ENCODE measurements at regions not wholly inside any gene's neighbourhood (a gene's known extent, or its start where the extent isn't known, plus 50 kb on each side); places are given as distances from the start of the nearest gene placed in this dataset.

DNA sequence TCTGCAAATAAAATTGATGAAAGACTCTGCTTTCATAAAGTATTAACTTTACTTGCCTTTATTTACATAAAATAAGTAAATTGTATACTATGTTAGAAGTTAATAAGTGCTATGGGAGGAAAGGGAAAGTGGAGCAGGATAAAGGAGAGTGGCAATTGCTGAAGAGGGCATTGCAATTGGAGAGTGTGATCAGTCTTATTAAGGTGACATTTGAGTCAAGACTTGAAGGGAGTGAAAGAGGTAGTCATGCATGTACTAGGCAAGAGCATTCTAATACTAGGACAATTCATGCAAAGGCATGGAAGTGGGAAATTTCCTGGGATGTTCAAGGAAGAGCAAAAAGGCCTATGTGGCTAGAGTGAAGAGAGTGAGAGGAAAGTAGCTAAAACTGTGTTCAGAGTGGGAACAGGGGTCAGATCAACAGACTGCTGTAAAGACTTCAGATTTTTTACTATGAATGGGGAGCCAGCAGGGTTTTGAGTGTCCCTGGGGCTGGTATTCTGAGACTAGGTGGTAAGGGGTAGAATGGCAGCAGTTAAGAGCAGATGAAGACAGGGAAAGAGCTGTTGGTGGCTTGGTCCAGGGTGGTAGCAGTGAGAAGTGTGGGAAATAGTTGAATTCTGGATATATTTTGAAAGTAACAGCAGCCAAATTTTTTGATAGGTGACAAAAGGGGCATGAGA, 182.3 kb upstream of the RIOK2 start:
- TF ChIP-seq, protein P1, sequence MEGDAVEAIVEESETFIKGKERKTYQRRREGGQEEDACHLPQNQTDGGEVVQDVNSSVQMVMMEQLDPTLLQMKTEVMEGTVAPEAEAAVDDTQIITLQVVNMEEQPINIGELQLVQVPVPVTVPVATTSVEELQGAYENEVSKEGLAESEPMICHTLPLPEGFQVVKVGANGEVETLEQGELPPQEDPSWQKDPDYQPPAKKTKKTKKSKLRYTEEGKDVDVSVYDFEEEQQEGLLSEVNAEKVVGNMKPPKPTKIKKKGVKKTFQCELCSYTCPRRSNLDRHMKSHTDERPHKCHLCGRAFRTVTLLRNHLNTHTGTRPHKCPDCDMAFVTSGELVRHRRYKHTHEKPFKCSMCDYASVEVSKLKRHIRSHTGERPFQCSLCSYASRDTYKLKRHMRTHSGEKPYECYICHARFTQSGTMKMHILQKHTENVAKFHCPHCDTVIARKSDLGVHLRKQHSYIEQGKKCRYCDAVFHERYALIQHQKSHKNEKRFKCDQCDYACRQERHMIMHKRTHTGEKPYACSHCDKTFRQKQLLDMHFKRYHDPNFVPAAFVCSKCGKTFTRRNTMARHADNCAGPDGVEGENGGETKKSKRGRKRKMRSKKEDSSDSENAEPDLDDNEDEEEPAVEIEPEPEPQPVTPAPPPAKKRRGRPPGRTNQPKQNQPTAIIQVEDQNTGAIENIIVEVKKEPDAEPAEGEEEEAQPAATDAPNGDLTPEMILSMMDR (IDR thresholded peaks at IDR 0.05): no peak
- Histone ChIP-seq H3K4me1 (no peaks in the 10 kb centered on the region), H3K9me3 (no peaks in the 10 kb centered on the region), H3K27me3 (ENCODE audit: low read depth) (no peaks in the 10 kb centered on the region), H3K27ac (no peak overlapping the region), H3K4me3 (no peak overlapping the region), H3K36me3 (no peaks in the 10 kb centered on the region)
- DNase-seq (no peak), ATAC-seq (no peak)
- intact Hi-C loops (cut with DNase I): no loop called here

DNA sequence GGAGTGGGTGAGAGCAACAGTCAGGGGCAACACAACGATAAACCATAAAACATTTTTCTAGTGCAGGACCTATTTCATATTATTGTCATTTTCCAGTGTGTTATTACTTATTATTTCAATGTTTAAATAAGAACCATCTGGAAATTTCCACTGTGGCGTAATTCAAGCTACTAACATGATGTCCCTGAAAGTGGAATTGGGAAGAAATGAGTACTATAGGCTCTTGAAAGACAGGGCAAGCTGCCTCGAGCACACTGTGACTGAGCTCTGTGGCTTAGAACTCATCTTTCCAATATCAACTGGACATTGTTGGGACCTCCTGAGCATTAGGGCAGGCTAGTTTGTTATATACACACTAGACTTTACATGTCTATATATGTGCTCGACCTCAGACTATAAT, 182.9 kb upstream of the RIOK2 start:
- H3K27me3 ChIP-seq (ENCODE audit: low read depth): no peaks in the 10 kb centered on the region
- no peak overlapping the region for H3K27ac ChIP-seq
- no peak for ATAC-seq
- no peaks in the 10 kb centered on the region for H3K4me1 ChIP-seq
- H3K4me3 ChIP-seq: no peak overlapping the region
- TF ChIP-seq, protein P1 (IDR thresholded peaks at IDR 0.05): no peak
- no peaks in the 10 kb centered on the region for H3K9me3 ChIP-seq
- intact Hi-C loops (cut with DNase I): no loop called here
- H3K36me3 ChIP-seq: no peaks in the 10 kb centered on the region
- DNase-seq: no peak

DNA sequence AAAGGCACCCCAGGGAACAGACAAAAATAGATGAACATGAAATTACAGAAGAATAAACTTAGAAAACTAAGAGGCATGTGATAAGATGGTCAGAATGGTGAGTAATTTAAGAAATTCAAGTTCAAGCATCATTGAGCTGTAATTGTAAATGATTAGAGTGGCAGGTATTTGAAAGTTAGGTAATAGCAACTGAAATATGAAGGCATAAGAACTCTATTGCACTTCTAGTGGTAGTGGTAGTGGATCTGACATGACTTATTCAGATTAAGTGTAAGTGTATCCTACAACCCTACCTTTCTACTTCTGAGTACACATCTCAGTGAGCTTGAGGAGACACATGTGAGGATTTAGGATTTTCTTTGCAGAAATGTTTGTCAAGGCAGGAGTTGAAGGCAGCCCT, 192.9 kb upstream of the RIOK2 start:
- Histone ChIP-seq H3K27me3 (ENCODE audit: low read depth) (no peaks in the 10 kb centered on the region), H3K9me3 (peaks cover 5% of the 10 kb centered on the region), H3K4me1 (no peaks in the 10 kb centered on the region), H3K27ac (no peak overlapping the region), H3K4me3 (no peak overlapping the region), H3K36me3 (no peaks in the 10 kb centered on the region)
- DNase-seq: no peak
- ATAC-seq: no peak
- TF ChIP-seq, protein P1 (IDR thresholded peaks at IDR 0.05): no peak
- intact Hi-C loops (cut with DNase I): no loop called here

DNA sequence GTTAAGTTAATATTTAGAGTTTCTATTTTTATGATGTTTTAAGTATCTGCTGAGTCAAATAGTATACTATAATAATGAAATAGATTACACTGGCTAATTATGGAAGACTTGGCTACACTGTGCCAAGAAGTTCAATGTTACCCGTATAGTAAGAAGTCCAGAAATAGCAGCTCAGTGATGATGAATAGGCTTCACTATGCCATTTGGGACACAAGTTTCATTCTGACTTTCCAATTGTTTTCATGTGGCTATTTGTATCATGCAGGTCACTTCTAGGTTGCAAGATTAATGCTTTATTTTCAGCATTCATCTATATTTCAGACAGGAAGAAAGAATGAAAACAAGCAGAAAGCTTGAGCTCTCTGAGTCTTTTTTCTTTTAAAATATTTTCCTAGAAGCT, 194.5 kb upstream of the RIOK2 start:
- H3K27me3 ChIP-seq (ENCODE audit: low read depth): no peaks in the 10 kb centered on the region
- peaks cover 5% of the 10 kb centered on the region for H3K9me3 ChIP-seq
- no peaks in the 10 kb centered on the region for H3K4me1 ChIP-seq
- DNase-seq (no peak), ATAC-seq (no peak)
- intact Hi-C loops (cut with DNase I): no loop called here
- no peak overlapping the region for H3K4me3 ChIP-seq
- TF ChIP-seq, protein P1 (IDR thresholded peaks at IDR 0.05): no peak
- no peaks in the 10 kb centered on the region for H3K36me3 ChIP-seq
- no peak overlapping the region for H3K27ac ChIP-seq

DNA sequence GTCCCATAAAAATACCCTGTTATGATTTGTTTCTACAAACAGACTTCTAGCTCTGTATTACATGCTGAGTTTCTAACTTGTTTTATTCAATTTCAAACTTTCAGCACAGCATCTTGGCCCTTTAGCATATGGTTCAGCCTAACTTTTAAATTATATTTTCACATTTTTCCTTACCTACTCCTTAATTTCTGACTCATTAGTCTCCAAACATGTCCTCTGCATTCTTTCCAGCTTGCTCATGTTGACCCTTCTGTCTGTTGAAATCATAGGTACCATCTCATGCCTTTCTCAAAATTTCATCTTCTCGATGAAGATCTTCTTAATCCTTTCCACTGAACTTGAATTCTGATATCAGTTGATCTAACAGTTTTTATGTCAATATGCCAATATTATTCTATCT, 200.9 kb upstream of the RIOK2 start:
- TF ChIP-seq, protein P1 (IDR thresholded peaks at IDR 0.05): no peak
- Histone ChIP-seq H3K27me3 (ENCODE audit: low read depth) (no peaks in the 10 kb centered on the region), H3K4me3 (no peak overlapping the region), H3K36me3 (no peaks in the 10 kb centered on the region), H3K4me1 (no peaks in the 10 kb centered on the region), H3K9me3 (no peaks in the 10 kb centered on the region), H3K27ac (no peak overlapping the region)
- intact Hi-C loops (cut with DNase I): no loop called here
- DNase-seq: no peak
- ATAC-seq: no peak

Measured in lower lobe of right lung (tissue), 2 donors.